Activated CD8-positive, alpha-beta T cell treated with anti-CD3 and anti-CD28 coated beads for 36 hours (primary cell): ENCODE measurements at regions not wholly inside any gene's neighbourhood (a gene's known extent, or its start where the extent isn't known, plus 50 kb on each side); places are given as distances from the start of the nearest gene placed in this dataset.
"Not testable (repeated sequence)": the region's sequence is repeated elsewhere in the genome, so short reads cannot be mapped to it uniquely, and the experiment has no call there.

Experiments used
- ATAC-seq: fragments of 200-7000 bp; cut with Tn5 transposase; one replicate; pipeline ENCODE4 v1.10.0; 2021; ENCODE audit warnings: mild to moderate bottlenecking, moderate library complexity
- CTCF ChIA-PET: fragments of 350-600 bp; sonication (Branson Sonifier 250); formaldehyde crosslinking; loops from one replicate; lab custom pipeline; 2021; ENCODE audit warnings: antibody characterized with exemption; lab: Charles Lee
- POLR2A ChIA-PET: fragments of 350-600 bp; sonication (Branson Sonifier 250); formaldehyde crosslinking; loops from one replicate; lab custom pipeline; 2021; ENCODE audit warnings: antibody characterized with exemption; lab: Charles Lee
- DNase-seq: peaks from one replicate; pipeline ENCODE4 v3.0.0-alpha.2; 2020
- H3K27ac Mint-ChIP-seq: one replicate; pipeline ENCODE4 v1.8.0; 2021; ENCODE audit warnings: mild to moderate bottlenecking, mixed read lengths
- H3K27me3 Mint-ChIP-seq: one replicate; pipeline ENCODE4 v1.8.0; 2021; ENCODE audit warnings: mixed read lengths
- H3K36me3 Mint-ChIP-seq: one replicate; pipeline ENCODE4 v1.8.0; 2021; ENCODE audit warnings: low read depth, mixed read lengths
- H3K4me1 Mint-ChIP-seq: one replicate; pipeline ENCODE4 v1.8.0; 2021; ENCODE audit warnings: low read depth, mixed read lengths
- H3K4me3 Mint-ChIP-seq: one replicate; pipeline ENCODE4 v1.8.0; 2021; ENCODE audit warnings: mild to moderate bottlenecking, moderate library complexity, mixed read lengths
- H3K9me3 Mint-ChIP-seq: one replicate; pipeline ENCODE4 v1.8.0; 2021; ENCODE audit warnings: mixed read lengths
- intact Hi-C: fragments of 100-400 bp; cut with micrococcal nuclease; formaldehyde crosslinking; loops from one replicate; pipeline ENCODE4 v1.10.0; 2022
- TF ChIP-seq, protein P1 (sequence below): fragments of 200-600 bp; IDR thresholded peaks from one replicate; pipeline ENCODE4 v1.8.0; 2022; ENCODE audit warnings: antibody characterized with exemption, mild to moderate bottlenecking

DNA sequence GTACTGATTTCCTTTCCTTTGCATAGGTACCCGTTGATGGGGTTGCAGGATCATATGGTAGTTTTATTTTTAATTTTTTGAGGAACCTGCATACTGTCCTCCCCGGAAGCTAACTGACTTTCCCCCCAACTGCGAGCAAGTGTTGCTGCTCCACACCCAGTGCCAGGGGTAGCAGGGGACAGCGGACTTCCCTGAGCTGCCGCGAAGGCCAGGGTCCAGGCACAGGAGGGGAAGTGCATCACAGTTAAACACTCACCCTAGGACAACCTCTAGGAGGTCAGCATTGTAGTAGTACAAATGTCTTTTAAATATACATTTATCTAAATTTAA, 201.7 kb downstream of the NPIPB11 start:
- Mint-ChIP-seq H3K27ac (no peak overlapping the region), H3K4me3 (no peak overlapping the region), H3K27me3 (no peaks in the 10 kb centered on the region), H3K36me3 (peaks cover 3% of the 10 kb centered on the region), H3K9me3 (peaks cover 9% of the 10 kb centered on the region), H3K4me1 (no peaks in the 10 kb centered on the region)
- TF ChIP-seq, protein P1, sequence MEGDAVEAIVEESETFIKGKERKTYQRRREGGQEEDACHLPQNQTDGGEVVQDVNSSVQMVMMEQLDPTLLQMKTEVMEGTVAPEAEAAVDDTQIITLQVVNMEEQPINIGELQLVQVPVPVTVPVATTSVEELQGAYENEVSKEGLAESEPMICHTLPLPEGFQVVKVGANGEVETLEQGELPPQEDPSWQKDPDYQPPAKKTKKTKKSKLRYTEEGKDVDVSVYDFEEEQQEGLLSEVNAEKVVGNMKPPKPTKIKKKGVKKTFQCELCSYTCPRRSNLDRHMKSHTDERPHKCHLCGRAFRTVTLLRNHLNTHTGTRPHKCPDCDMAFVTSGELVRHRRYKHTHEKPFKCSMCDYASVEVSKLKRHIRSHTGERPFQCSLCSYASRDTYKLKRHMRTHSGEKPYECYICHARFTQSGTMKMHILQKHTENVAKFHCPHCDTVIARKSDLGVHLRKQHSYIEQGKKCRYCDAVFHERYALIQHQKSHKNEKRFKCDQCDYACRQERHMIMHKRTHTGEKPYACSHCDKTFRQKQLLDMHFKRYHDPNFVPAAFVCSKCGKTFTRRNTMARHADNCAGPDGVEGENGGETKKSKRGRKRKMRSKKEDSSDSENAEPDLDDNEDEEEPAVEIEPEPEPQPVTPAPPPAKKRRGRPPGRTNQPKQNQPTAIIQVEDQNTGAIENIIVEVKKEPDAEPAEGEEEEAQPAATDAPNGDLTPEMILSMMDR: no peak
- intact Hi-C loops: no loop called here
- ChIA-PET POLR2A (no interaction called here), CTCF (no interaction called here)
- ATAC-seq (no peak), DNase-seq (no peak)

DNA sequence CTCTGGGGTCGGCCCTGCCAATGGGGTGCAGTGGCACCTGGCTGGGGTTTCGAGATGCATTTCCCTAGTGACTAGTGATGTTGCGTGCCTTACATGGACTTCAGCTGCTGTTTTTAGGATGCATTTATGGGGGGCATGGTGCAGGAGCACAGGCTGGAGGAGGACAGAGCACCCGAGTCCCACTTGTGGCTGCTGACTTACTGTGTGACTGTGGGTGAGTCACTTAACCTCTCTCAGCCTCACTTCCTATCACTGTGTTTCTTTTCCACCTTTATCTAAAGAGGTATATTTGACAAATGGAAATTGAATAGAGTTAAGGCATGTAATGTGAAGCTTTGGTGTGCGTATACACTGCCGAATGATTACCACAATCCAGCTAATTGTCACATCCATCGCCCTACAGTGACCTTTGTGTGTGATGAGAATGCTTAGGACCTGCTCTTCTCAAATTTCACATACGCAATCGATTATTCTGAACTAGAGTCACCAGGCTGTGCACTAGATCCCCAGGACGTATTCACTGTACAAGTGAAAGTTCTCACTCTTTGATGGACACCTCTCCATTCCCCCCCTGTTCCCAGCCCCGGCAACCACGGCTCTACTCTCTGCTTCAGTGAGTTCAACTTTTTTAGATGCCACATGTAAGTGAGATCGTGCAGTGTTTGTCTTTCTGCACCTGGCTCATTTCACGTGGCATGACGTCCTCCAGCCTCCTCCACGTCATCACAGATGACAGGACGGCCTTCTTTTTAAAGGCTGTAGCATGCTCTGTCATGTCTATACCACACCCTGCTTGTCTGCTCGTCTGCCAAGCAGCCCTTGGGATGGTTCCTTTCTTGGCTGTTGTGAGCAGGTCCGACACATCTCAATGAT, 202.3 kb downstream of the NPIPB11 start:
- POLR2A ChIA-PET, H3K4me1 Mint-ChIP-seq, intact Hi-C loops, H3K36me3 Mint-ChIP-seq, DNase-seq, H3K27me3 Mint-ChIP-seq, H3K27ac Mint-ChIP-seq, H3K9me3 Mint-ChIP-seq, ATAC-seq, CTCF ChIA-PET, H3K4me3 Mint-ChIP-seq: not testable (repeated sequence)

DNA sequence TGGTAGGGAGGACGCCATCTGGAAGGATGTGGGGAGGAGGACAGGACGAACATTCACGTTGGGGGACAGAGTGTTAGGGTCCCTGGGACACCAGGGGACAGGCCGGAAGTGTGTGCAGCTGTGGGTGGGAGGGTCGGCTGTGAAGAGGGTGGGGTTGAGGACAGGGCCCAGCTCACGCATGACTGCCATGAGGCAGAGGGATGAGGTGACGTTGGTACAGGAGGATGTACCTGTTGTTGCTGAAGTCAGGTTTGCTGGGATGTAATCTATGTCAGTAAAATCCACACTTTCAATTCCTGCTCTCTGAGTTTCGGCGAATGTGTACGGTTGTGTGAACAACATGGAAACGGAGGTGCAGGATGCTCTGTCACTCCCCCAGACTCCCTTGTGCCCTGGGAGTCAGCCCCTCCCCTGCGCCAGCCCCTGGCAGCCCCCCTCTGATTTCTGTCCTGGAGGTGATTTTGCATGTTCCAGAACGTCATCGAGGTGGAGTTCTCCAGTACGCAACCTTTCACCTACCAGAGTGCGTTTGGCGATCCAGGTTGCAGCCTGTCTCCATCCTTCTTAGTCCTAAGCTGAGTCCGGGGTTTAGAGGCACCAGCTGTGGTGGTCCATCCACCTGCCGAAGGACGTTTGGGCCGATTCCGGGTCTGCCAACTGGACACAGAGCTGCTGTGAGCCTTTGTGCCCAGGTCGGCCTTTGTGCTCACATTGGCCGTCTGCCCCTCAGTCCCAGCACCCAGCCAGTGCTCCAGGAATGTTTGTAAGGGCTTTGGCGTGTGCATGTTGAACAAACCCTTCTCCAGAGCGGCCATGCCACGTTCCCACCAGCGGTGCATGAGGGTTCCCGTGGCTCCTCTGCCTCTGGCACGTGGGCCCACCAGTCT, 203.2 kb downstream of the NPIPB11 start:
- H3K4me1 Mint-ChIP-seq, H3K9me3 Mint-ChIP-seq, DNase-seq, POLR2A ChIA-PET, H3K36me3 Mint-ChIP-seq, H3K4me3 Mint-ChIP-seq, CTCF ChIA-PET, H3K27me3 Mint-ChIP-seq, H3K27ac Mint-ChIP-seq, intact Hi-C loops, ATAC-seq: not testable (repeated sequence)

DNA sequence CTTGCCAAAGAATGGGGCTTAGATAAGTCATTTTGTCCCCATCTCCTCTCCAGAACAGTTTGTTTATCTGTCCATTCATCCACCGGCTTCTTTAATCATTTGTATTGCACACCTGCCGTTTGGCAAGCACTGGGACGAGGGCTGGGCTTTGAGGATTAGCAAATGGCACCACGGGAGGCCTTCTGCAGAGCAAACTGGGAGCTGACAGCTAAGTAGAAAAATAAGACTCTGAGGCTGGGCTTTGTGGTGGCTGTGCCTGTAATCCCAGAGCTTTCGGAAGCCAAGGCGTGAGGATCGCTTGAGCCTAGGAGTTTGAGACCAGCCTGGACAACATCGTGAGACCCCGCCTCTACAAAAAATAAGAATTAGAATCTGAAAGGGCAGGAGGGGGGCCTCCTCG, 203.9 kb downstream of the NPIPB11 start:
- H3K27me3 Mint-ChIP-seq, intact Hi-C loops, CTCF ChIA-PET, H3K4me3 Mint-ChIP-seq, POLR2A ChIA-PET, DNase-seq, H3K9me3 Mint-ChIP-seq, H3K36me3 Mint-ChIP-seq, ATAC-seq, H3K27ac Mint-ChIP-seq, H3K4me1 Mint-ChIP-seq: not testable (repeated sequence)

DNA sequence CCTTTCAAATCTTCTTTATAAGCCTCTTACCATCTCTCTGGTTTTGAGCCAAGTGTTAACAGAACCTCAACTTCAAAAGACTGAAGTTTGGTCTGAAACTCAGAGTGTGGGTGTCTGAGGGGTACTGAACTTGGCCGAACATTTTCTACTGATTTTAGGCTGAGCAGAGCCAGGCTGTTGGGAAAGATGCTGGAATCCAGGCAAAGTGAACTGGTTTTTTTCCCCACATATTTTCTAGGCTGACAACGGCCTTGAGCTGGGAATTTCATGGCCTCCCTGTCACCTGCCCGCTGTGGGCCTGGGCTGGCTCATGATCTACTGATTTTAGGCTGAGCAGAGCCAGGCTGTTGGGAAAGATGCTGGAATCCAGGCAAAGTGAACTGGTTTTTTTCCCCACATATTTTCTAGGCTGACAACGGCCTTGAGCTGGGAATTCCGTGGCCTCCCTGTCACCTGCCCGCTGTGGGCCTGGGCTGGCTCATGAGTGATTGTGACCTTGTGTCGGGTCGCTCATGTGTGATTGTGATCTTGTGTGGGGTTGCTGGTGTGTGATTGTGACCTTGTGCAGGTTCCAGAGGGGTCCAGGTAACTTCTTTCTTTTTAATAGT, 204.4 kb downstream of the NPIPB11 start:
- POLR2A ChIA-PET, ATAC-seq, H3K9me3 Mint-ChIP-seq, intact Hi-C loops, H3K4me3 Mint-ChIP-seq, DNase-seq, H3K27me3 Mint-ChIP-seq, H3K4me1 Mint-ChIP-seq, CTCF ChIA-PET, H3K36me3 Mint-ChIP-seq, H3K27ac Mint-ChIP-seq: not testable (repeated sequence)

DNA sequence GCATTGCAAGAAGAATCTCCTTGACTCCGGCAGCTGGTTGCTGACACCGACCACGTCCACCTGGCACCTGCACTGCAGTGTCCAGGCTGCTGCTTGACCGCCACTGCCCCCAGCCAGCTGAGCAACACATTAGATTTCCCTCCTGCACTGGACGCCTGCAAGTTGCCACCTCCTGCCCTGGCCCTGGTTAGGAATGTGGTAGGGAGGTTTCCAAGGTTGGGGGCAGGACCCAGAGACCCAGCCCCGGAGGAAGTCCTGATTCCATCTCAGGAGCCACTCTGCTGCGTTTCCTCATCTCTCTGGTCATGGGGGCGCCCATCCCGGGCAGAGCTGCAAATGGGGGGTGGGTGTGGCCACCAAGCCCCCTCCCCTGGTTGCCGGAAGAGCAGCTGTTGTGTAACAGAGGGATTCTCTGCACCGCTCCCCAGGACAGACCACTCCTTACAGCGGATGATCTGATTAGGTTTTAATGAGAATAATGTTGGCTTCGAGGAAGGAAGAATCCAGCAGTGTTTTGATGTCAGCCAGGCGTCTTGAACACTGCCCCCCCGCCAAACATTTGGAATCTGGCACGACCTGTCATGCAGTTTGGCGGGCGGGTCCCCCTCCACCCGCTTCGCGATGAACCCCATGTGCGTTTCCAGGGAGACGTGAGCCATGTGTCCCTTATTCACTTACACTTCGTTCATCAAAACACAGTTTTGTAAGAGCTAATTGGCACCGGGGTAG, 205.1 kb downstream of the NPIPB11 start:
- not testable (repeated sequence) for H3K36me3 Mint-ChIP-seq

DNA sequence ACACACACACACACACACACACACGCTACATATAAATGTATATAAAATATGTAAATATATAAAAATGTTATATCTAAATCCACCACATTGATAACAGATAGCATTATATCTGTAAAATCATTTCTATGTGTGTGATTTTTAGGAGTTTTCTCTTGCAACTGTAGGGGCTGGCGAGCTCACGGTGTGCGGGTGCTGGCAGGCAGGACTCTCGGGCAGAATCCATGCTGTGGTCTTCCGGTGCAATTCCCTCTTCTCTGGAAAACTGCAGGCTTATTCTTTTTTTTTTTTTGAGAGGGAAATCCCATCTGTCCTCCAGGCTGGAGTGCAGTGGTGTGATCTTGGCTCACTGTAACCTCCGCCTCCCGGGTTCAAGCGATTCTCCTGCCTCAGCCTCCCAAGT, 205.8 kb downstream of the NPIPB11 start:
- intact Hi-C loops, ATAC-seq, POLR2A ChIA-PET, H3K9me3 Mint-ChIP-seq, H3K36me3 Mint-ChIP-seq, DNase-seq, H3K27ac Mint-ChIP-seq, CTCF ChIA-PET, H3K4me3 Mint-ChIP-seq, H3K4me1 Mint-ChIP-seq, H3K27me3 Mint-ChIP-seq: not testable (repeated sequence)

More for the DNA sequence above, 205.1 kb downstream of the NPIPB11 start:
- ATAC-seq, H3K27ac Mint-ChIP-seq, DNase-seq, H3K4me1 Mint-ChIP-seq, intact Hi-C loops, H3K9me3 Mint-ChIP-seq, CTCF ChIA-PET, H3K4me3 Mint-ChIP-seq, H3K27me3 Mint-ChIP-seq, POLR2A ChIA-PET: not testable (repeated sequence)

DNA sequence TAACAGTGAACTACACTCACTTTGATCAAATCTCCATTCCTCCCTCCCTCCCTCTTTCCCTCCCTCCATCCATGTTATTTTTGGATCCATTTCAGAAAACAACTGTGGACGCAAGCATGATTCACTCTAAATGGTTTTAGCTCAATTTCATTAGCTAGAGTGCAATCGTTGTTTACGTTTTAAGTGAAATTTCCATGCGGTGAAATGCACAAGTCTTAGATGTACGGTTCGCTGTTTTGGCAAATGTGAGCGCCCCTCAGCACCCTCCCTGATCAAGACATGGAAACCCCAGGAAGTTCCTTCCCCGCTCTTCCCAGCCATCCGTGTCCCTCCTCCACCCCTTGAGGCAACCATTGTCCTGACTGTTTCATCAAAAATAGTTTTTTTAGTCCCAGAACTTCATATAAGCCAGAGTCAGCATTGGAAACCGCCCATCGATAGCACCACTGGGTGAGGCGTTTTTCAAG, 206.3 kb downstream of the NPIPB11 start:
- ATAC-seq, H3K9me3 Mint-ChIP-seq, H3K4me3 Mint-ChIP-seq, H3K4me1 Mint-ChIP-seq, H3K27ac Mint-ChIP-seq, intact Hi-C loops, H3K27me3 Mint-ChIP-seq, H3K36me3 Mint-ChIP-seq, POLR2A ChIA-PET, DNase-seq, CTCF ChIA-PET: not testable (repeated sequence)

DNA sequence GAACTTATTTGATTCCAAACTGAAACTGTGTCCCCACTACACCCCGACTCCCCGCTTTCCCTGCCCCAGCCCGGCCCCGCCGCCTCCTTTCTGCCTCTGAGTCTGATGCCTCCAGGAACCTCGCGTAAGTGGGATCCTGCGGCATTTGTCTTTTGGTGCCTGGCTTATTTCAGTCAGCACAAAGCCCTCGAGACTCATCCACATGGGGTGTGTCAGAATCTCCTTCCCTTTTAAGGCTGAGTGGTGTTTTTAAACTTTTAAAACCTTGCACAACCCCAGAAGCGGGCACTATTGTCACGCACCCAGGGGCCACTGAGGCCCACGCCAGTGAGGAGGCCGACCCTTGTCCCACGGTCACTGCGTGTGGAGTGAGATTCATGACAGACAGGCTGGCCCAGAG, 206.9 kb downstream of the NPIPB11 start:
- H3K9me3 Mint-ChIP-seq, H3K27me3 Mint-ChIP-seq, DNase-seq, H3K4me3 Mint-ChIP-seq, POLR2A ChIA-PET, CTCF ChIA-PET, ATAC-seq, H3K27ac Mint-ChIP-seq, intact Hi-C loops, H3K4me1 Mint-ChIP-seq, H3K36me3 Mint-ChIP-seq: not testable (repeated sequence)
